ENCODE measurements at regions not wholly inside any gene's neighbourhood (a gene's known extent, or its start where the extent isn't known, plus 50 kb on each side); places are given as distances from the start of the nearest gene placed in this dataset.

DNA sequence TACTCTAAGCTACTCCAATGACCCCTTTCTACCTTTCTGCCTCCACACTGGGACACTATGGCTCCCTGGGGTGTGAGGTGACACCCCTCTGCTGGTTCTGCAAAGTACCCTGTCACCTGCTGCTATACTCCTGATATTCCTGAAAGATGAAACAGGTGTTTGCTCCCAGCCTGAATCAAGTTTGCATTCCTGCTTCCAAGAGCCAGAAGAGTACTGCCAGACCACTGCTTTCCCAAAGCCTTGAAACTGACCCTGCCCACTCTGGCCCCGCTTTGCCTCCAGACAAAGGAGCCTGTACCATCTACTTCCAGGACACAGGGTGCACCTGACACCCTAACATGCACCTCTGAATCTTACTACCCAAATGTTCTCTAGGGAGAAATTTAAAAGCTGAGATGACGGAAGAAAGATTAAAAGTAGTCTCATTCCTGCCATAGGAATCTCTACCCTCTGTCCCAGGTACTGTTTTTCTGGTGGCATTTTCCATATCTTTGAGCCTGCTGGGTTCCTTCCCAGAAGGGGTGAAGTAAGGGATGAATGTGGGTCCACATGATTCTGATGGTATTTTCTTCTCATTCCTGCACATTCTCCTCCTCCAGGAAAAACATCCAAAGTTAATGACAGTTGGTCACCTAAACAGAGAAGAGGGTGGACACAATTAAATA, 70.3 kb upstream of the DUSP10 start:
- TF ChIP-seq, protein P1, sequence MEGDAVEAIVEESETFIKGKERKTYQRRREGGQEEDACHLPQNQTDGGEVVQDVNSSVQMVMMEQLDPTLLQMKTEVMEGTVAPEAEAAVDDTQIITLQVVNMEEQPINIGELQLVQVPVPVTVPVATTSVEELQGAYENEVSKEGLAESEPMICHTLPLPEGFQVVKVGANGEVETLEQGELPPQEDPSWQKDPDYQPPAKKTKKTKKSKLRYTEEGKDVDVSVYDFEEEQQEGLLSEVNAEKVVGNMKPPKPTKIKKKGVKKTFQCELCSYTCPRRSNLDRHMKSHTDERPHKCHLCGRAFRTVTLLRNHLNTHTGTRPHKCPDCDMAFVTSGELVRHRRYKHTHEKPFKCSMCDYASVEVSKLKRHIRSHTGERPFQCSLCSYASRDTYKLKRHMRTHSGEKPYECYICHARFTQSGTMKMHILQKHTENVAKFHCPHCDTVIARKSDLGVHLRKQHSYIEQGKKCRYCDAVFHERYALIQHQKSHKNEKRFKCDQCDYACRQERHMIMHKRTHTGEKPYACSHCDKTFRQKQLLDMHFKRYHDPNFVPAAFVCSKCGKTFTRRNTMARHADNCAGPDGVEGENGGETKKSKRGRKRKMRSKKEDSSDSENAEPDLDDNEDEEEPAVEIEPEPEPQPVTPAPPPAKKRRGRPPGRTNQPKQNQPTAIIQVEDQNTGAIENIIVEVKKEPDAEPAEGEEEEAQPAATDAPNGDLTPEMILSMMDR (IDR thresholded peaks at IDR 0.05), result no peak
- no peak for TF ChIP-seq POLR2AphosphoS5 (IDR thresholded peaks at IDR 0.05)

Measured in prostate gland (tissue), 2 donors.